ENCODE measurements at regions not wholly inside any gene's neighbourhood (a gene's known extent, or its start where the extent isn't known, plus 50 kb on each side); places are given as distances from the start of the nearest gene placed in this dataset.

DNA sequence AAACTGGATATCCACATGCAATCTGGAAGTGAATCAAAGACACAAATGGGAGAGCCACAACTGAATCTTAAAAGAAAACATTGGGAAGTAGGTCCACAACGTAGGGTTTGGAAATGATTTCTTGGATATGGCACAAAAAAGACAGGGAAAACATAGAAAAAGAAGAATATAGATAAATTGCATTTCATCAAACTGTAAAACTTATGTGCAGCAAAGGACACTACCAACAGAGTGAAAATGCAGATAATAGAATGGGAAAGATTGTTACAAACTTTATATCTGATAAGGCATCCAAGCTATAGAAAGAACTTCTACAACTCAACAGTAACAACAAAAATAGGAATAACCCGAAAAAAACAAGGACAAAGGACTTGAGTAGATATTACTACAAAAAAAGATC is 89.6 kb downstream of the ZNF280B start:
- intact Hi-C loops (cut with micrococcal nuclease): no loop called here
- POLR2A ChIA-PET: interaction anchor here (0.7 to 1.5 kb wide), 4 partner anchors 12 to 224 kb away, joined by 3 to 5 read pairs (median 4); no protein-coding TSS in a partner anchor
- 0 out of 2 replicates have a peak, but pooled peaks have one; percentile 61 for TF ChIP-seq ZNF696 (CRISPR knock-in tag; conservative IDR thresholded peaks at IDR 0.05)
- TF ChIP-seq, protein P1, sequence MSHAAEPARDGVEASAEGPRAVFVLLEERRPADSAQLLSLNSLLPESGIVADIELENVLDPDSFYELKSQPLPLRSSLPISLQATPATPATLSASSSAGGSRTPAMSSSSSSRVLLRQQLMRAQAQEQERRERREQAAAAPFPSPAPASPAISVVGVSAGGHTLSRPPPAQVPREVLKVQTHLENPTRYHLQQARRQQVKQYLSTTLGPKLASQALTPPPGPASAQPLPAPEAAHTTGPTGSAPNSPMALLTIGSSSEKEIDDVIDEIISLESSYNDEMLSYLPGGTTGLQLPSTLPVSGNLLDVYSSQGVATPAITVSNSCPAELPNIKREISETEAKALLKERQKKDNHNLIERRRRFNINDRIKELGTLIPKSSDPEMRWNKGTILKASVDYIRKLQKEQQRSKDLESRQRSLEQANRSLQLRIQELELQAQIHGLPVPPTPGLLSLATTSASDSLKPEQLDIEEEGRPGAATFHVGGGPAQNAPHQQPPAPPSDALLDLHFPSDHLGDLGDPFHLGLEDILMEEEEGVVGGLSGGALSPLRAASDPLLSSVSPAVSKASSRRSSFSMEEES (CRISPR knock-in tag; IDR thresholded peaks at IDR 0.05): no peak
- TF ChIP-seq, protein P2, sequence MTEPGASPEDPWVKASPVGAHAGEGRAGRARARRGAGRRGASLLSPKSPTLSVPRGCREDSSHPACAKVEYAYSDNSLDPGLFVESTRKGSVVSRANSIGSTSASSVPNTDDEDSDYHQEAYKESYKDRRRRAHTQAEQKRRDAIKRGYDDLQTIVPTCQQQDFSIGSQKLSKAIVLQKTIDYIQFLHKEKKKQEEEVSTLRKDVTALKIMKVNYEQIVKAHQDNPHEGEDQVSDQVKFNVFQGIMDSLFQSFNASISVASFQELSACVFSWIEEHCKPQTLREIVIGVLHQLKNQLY (CRISPR knock-in tag; conservative IDR thresholded peaks at IDR 0.05): 0 out of 4 replicates have a peak, but pooled peaks of 1 of the 2 experiments have one; percentile 46
- no peak for TF ChIP-seq RAD21 (CRISPR knock-in tag; conservative IDR thresholded peaks at IDR 0.05 in 1 of 2, IDR thresholded peaks at IDR 0.05 in 1 of 2)
- no peak for TF ChIP-seq NCOR1 (IDR thresholded peaks at IDR 0.05)
- no peak for TF ChIP-seq ZNF143 (CRISPR knock-in tag; IDR thresholded peaks at IDR 0.05)
- TF ChIP-seq ELF4 (CRISPR knock-in tag; IDR thresholded peaks at IDR 0.05): peak; percentile 68; the same call in 1 of the 2 replicates
- TF ChIP-seq, protein P3, sequence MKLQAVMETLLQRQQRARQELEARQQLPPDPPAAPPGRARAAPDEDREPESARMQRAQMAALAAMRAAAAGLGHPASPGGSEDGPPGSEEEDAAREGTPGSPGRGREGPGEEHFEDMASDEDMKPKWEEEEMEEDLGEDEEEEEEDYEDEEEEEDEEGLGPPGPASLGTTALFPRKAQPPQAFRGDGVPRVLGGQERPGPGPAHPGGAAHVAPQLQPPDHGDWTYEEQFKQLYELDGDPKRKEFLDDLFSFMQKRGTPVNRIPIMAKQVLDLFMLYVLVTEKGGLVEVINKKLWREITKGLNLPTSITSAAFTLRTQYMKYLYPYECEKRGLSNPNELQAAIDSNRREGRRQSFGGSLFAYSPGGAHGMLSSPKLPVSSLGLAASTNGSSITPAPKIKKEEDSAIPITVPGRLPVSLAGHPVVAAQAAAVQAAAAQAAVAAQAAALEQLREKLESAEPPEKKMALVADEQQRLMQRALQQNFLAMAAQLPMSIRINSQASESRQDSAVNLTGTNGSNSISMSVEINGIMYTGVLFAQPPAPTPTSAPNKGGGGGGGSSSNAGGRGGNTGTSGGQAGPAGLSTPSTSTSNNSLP (IDR thresholded peaks at IDR 0.05; ENCODE audit: borderline replicate concordance, low read depth, low read length): no peak
- TF ChIP-seq, protein P4, sequence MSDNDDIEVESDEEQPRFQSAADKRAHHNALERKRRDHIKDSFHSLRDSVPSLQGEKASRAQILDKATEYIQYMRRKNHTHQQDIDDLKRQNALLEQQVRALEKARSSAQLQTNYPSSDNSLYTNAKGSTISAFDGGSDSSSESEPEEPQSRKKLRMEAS (CRISPR knock-in tag; IDR thresholded peaks at IDR 0.05): no peak
- TF ChIP-seq, protein P5, sequence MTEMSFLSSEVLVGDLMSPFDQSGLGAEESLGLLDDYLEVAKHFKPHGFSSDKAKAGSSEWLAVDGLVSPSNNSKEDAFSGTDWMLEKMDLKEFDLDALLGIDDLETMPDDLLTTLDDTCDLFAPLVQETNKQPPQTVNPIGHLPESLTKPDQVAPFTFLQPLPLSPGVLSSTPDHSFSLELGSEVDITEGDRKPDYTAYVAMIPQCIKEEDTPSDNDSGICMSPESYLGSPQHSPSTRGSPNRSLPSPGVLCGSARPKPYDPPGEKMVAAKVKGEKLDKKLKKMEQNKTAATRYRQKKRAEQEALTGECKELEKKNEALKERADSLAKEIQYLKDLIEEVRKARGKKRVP (CRISPR knock-in tag; IDR thresholded peaks at IDR 0.05): no peak
- TF ChIP-seq PPARD (CRISPR knock-in tag; IDR thresholded peaks at IDR 0.05): peak; percentile 55; the same call in 1 of the 2 replicates
- TF ChIP-seq KDM4B (IDR thresholded peaks at IDR 0.05; ENCODE audit: borderline replicate concordance in 2 of 2, low read depth in 1 of 2): no peak
- no peak for TF ChIP-seq GTF2E2 (tag; IDR thresholded peaks at IDR 0.05)
- TF ChIP-seq NRF1 (conservative IDR thresholded peaks at IDR 0.05 in 1 of 2, IDR thresholded peaks at IDR 0.05 in 1 of 2): no peak
- 0 out of 2 replicates have a peak, but pooled peaks have one; percentile 24 for TF ChIP-seq ZNF140 (CRISPR knock-in tag; IDR thresholded peaks at IDR 0.05)
- no peak for TF ChIP-seq EP300 (IDR thresholded peaks at IDR 0.05; ENCODE audit: low read length)
- no peak for TF ChIP-seq STAT5A (IDR thresholded peaks at IDR 0.05; ENCODE audit: borderline replicate concordance, low read length)

More for the DNA sequence above, 89.6 kb downstream of the ZNF280B start:
- Histone ChIP-seq H3K4me1 (replicated peaks in 1 of 2; ENCODE audit: control insufficient read depth in 2 of 2, insufficient read depth in 2 of 2, low read length in 2 of 2) (no peaks in the 10 kb centered on the region), H3K4me3 (no peak overlapping the region), H2AFZ (ENCODE audit: low read depth, low read length) (no peak overlapping the region), H4K20me1 (replicated peaks; ENCODE audit: control insufficient read depth, insufficient read depth, low read length) (peaks cover 5% of the 10 kb centered on the region; the same call in 1 of the 2 replicates), H3K9me1 (ENCODE audit: control insufficient read depth, insufficient read depth, low read length) (peaks cover 3% of the 10 kb centered on the region), H3K9me3 (replicated peaks; ENCODE audit: control insufficient read depth, insufficient read depth, low read depth, low read length) (no peaks in the 10 kb centered on the region), H3K27me3 (ENCODE audit: control insufficient read depth in 2 of 2, insufficient read depth in 2 of 2, low read length in 2 of 2) (peaks cover 32 to 33% of the 10 kb centered on the region in 2 experiments), H3K4me2 (ENCODE audit: insufficient read depth, low read length) (no peak overlapping the region), H3K79me2 (ENCODE audit: control insufficient read depth, insufficient read depth, low read length) (no peaks in the 10 kb centered on the region), H3K27ac (ENCODE audit: extremely low read depth, low read depth, low read length) (no peak overlapping the region), H3K9ac (ENCODE audit: insufficient read depth in 1 of 2, low read depth in 2 of 2, low read length in 2 of 2) (no peak overlapping the region), H3K36me3 (ENCODE audit: control insufficient read depth, insufficient read depth, low read length) (no peaks in the 10 kb centered on the region)
- under 1% methylated on average over 2 of the region's 2 CpGs for WGBS (ENCODE audit: insufficient coverage, low coverage, missing lambda C conversion rate)
- FAIRE-seq (no peak), ATAC-seq (no peak), DNase-seq (ENCODE audit: extremely low read depth in 1 of 4, low spot score in 3 of 4) (no peak)
- BruUV-seq (replicated peaks): no TSS peak
- in situ Hi-C loops (cut with MboI): no loop called here
- CTCF ChIA-PET (ENCODE audit: low intra/inter-chr PET ratio): no interaction called here
